NCI-H1092 treated with DMSO at 0.1 percent for 48 hours (cell line): ENCODE measurements at regions not wholly inside any gene's neighbourhood (a gene's known extent, or its start where the extent isn't known, plus 50 kb on each side); places are given as distances from the start of the nearest gene placed in this dataset.

Experiments
- DNase-seq: peaks from one replicate; lab custom pipeline; 2025; lab: John Stamatoyannopoulos, UW

DNA sequence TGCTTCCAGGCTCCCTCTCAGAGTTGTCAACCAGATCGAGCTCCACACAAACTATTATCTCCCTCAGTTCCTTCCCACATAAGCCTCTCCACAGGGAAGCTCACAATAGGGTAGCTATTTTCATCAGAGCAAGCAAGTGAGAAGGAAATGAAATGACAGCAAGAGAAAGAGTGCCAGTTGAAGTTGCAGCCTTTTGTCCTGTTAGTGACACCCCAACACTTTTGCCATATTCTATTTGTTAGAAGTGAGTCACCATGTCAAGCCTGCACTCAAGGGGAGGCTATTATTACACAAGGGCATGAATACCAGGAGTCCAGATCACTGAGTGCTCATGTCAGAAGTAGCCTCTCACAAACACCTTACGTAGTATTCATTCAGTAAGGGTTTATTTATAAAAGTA, 266.3 kb upstream of the NOCT start:
- DNase-seq = no peak

DNA sequence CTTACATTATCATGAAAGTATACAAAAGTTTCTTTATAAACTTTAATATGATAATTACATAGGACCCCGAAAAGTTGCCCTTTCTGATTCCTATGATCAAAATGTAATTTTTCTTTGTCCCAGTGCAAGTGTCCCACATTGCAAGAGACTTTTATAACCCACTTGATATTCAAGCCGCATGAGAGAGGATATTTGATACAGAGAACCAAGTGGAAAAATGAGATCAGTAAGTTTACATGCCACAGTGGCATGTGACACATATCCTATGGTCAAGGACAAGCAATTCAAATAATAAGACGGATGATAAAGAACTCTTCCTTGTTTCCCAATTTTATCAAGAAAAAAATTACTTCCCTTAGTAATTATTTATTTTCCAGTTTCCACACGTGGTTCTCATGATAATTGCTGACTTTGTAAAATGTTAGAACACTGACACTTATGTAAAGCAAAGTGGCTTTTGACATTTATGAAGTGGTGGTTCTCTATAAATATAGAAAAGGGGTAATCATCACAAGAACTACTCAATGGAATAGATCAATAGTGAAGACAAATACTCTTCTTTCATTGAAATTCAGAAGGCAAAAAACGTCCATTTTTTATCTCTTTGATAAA, 273.7 kb upstream of the NOCT start:
- no peak for DNase-seq

DNA sequence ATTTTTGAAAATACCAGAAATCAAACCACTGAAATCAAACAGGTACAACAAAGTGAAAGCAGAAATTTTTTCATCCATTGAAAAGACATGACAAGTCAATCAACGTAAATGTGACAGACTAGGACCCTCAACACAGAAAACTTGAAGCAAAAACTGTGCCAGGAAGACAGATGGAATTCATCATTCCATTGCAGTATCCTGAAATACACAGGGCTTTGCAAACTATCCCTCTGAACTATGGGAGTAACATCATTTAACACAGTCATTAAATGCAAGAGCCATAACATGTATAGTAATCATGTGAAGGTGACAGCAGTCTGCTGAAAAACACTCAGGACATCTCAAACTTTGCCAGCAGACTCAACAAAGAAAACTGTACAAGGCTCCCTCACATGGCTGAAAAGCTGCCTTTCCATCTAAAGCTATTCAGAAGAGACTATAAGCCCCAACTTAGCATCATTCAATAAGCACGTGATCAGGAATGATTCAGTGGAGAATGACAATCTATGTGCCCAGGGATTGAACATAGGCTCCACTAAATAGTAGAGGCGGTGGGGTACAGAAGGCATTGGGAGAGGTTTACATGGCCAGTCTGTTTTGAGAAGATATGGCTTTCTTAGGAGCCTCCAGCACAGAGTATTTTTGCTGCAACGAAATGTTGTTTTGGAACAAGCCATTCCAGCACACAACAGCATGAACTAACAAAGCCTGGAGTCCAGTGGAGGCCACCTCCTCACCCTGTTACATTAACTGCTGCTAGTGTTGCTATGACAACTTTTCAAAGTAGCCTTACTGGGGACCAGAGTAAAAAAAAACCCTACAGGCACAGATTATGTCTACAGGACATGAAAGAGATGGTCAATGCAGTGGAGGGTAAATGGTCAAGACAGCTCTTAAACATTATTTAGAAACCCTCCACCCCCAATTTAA, 274.5 kb upstream of the NOCT start:
- no peak for DNase-seq

DNA sequence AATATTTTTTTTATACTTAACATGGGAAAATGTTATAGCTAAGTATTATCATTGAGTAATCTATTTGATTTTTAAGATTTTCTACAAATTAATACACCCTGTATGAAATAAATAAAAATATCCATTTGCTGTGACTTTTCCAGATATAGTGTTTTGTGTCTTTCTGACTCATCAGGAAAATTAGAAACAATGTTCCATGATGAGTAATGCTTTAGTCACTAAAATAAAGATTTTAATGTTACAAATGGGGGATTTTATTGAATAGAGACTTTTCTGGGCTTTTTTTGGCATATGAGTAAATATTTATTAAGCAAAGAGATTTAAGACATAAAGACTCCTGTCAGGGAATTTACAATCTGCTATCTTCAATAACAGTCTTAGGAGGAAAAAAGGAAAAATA, 279.2 kb upstream of the NOCT start:
- no peak for DNase-seq

DNA sequence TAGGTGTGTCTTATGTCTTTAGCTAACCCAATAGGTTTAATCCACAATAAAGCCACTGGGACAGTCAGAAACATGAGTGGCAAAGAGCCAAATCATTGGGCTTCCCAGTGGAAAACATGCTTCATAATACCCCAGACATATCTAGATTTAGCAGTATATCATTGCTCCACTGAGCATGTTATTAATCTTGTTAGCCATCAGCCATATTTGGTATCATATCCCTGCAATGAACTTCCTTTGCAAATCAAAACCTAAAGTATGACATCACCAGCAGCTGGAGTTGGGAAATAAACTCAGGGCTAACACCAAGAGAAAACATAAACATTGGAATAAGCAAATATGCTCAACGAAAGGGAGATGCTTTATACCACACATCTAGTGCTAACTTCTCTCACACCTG, 280.8 kb upstream of the NOCT start:
- DNase-seq = no peak

DNA sequence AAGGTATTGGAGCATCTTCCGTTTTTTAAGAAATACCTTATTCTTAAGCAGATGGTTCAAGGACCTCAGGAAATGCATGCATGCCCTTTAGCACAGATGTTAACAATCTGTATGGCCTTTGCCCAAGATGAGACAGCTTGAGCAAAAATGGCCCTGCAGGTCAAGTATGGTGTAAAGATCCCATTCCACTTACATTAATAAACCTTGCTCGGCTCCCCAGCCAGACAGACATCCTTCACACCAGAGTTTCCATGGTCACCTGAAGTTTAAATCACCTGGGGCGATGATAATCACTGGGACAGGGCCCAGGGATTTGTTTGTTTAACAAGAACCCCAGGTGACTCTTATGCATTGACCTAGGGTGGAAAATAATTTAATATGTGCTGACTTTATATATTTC, 287.0 kb upstream of the NOCT start:
- DNase-seq = no peak

DNA sequence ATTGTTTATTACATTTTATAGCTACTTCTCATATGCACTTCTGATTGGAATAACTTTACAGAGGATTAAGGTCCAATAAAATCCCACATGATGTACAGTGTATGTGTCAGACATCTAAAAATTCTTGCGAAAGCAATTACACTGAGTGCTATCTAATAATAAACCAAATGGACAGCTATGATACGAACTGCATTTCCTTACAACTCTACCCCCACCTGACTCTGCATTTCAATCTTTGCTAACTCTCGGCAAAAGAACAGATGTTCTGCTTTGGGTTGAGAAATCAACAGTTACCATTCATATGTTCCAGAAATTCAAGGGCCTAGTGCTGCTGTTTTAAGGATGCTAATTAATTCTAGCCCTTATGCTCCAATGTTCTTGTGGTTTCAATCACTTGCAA, 287.9 kb upstream of the NOCT start:
- no peak for DNase-seq

DNA sequence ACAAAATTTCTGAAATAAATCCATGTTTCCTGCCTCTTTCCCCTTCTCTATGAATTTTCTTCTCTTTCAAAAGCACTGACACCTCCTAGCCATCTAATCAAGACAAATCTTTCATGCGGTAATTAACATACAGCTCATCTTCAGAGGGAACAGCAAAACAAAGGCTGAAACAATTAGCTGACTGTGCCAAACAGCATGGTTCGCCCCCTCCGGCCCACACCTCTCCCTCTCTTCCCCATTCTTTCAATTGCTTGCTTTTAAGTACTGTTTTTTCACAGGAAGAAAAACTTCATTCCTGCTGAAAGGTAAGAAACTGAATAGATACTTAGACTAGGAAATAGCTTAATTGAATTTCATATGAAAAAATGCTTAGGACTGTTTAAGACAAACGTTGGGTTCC, 291.1 kb upstream of the NOCT start:
- DNase-seq = no peak

DNA sequence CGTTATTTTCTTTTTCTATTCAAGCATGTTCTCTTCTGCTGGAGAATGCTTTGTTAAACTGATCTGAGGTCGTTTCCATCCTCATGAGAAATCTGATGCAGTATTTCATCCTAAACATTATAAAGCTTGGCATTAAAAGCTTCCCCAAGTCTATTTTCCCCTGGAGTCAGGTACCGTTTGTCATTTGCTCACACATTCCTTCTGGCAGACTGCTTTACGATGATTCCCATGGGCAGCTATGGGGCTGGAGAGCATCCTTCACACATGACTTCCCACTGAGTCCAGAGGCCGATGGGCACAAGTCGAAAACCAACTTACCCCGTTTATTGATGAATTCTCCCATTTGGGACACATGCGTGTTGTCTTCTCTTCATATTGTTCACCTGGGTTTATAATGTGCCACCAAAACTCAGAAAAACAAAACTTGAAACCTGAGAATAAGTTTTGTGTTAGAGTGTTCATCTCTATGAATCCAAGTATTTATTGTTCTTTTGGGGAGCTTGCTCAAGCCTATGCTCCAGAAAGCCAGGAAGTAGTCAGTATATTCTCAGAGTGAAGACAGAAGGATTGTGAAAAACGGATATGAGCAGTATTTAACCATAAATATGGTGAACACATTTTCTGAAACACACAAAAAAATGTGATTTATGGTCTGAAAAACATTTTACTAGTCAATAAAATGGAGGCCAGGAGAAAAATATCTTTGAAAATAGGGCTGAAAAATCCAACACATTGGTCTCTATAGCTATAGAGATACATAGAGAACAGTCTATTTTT, 298.8 kb upstream of the NOCT start:
- DNase-seq = no peak

DNA sequence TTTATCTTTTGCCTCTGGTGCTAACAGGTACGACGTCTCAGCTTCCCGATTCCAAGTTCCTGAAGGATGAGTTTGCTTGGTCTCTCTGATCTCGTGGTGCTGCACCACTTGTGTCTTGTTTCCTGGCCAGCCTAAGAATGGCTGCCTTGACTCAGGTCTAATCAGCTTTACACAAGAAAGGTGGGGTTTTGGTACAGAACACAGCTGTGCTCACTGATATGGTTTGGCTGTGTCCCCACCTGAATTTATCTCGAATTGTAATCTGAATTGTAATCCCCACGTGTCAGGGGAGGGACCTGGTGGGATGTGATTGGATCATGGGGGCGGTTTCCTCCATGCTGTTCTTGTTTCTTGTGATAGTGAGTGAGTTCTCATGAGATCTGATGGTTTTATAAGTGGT, 305.3 kb upstream of the NOCT start:
- DNase-seq = no peak

DNA sequence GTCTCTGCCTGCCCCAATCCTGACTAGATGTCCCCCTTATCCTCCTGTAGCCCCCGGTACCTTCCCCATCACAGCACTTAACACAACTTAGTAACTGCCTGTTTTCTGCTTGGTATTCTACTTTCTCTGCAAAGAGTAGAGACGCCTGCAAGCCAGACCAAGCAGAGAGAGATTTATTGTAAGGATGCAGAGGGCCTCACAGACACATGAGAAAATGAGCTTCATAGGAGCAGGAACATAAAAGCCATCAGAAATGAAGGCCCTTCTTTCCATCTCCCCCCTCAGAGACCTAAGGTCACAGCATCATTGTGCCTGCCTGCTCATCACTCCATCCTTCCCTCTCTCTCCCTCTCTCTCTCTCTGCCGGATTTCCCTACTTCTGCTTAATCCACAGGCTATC, 305.7 kb upstream of the NOCT start:
- DNase-seq = no peak

- DNase-seq = no peak
Observed at GRCh38 chr4:138707746-138708677, 307.6 kb upstream of the NOCT start.

- DNase-seq = no peak
Observed at GRCh38 chr4:138706201-138706600, 309.4 kb upstream of the NOCT start.

DNA sequence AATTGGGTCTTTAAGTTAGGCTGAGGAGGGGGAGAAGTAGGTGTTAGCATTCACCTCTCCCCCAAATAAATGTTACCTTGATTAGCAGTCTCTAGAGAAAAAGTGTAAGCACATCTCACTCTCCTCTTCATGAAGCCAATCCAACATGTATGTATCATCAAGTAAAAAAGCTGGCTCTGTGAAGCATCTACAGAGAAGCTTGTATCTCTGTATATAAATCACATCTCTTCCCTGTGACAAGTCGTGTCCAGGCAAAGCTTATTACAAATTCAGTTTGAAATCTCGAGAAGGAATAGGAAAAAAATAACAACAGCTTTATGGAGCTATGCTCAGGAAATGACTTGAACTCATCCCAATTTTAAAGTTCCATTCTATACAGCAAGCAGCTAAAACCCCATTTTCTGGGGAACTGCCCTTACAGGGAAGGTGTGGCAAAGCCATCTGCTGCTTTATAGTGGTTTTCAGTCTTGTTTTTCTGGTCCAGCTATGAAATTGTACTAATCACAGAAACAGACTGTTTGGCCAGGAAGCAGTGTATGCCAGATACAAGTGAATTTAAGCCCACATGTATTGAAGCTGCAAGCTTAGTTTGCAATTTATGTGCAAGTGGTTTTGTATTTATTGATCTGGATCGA, 313.3 kb upstream of the NOCT start:
- DNase-seq = peak; percentile 52

- no peak for DNase-seq
Observed at GRCh38 chr4:138698641-138699040, 316.9 kb upstream of the NOCT start.

DNA sequence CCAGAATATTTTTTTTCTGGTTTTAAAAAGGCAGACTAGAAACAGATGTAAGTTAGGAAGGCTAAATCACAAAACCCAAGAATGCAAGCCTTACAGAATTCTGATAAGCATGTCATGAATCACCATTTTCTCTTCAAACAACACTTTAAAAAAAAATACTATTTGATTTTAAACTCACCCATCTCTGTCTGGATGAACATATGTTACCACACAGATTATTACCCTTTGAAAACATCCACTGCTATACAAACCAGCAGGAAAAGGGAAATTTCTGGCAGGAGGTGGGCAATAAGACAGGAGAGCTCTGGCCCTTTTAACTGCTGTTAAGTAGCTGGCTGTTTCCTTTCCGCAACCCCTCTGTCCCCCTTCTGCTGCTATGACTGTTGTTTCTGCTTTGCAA, 317.7 kb upstream of the NOCT start:
- no peak for DNase-seq

DNA sequence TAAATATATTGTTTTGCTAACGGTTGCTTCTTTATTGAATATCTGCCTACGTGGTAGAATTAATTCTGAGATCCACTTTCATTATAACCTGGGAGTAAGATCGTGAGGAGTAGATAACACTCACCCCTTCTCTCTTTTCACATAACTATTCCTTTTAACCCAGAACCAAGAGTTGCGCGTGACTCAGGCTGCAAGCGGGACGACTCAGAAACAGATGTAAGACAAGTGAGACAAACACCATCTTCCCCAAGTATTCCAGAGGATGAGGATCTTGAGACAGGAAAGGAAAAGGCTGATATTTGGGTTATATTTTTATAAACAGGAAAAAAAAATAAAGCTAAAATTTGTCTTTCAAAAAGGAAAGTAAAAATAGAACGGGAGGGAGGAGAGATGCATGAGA, 318.8 kb upstream of the NOCT start:
- DNase-seq = no peak

- no peak for DNase-seq
Observed at GRCh38 chr4:138696058-138696457, 319.5 kb upstream of the NOCT start.

GRCh38 chr4:138693526-138693925, 322.1 kb upstream of the NOCT start:
- DNase-seq = no peak

DNA sequence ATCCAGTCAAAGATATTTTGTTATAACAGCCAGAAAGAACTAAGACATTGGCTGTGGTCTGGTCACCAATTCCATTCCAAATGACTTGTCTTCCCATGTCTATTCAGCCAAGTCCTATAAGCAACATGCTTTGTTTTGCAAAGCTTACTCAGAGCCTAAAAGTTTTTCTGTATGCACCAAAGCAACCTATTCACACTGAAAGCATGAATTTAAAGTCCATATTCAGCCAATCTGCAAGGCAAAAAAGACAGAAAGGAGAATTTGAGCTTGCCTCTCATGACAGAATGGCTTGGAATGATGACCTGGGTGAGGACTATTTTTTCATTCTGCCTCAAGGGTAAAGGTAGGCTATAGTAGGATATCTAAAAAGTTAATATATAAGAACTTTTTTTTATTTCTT, 323.2 kb upstream of the NOCT start:
- DNase-seq = no peak

- DNase-seq = no peak
Observed at GRCh38 chr4:138689593-138689992, 326.0 kb upstream of the NOCT start.
